Trophoblast cell (in vitro differentiated cells and primary cell): ENCODE measurements at regions not wholly inside any gene's neighbourhood (a gene's known extent, or its start where the extent isn't known, plus 50 kb on each side); places are given as distances from the start of the nearest gene placed in this dataset.

Experiments
- DNase-seq, 2 donors: peaks; one replicate each; pipeline ENCODE4 v3.0.0-alpha.2; 2016
- H2AFZ ChIP-seq: 2 replicates; pipeline ENCODE4 v1.6.1; 2013; ENCODE audit warnings: low read length, moderate library complexity, mild to moderate bottlenecking; ENCODE audit not compliant: insufficient read depth, poor library complexity
- H2AK5ac ChIP-seq: 2 replicates; pipeline ENCODE4 v1.6.1; 2013; ENCODE audit warnings: mild to moderate bottlenecking, low read length
- H2BK120ac ChIP-seq: 2 replicates; pipeline ENCODE4 v1.6.1; 2013; ENCODE audit warnings: low read length, mild to moderate bottlenecking, moderate library complexity; ENCODE audit not compliant: insufficient read depth, poor library complexity
- H2BK12ac ChIP-seq: 2 replicates; pipeline ENCODE4 v1.6.1; 2013; ENCODE audit warnings: mild to moderate bottlenecking, low read length, moderate library complexity
- H2BK5ac ChIP-seq: 2 replicates; pipeline ENCODE4 v1.6.1; 2013; ENCODE audit warnings: low read length, low read depth, moderate library complexity, mild to moderate bottlenecking; ENCODE audit not compliant: poor library complexity
- H3K14ac ChIP-seq: 2 replicates; pipeline ENCODE4 v1.6.1; 2013; ENCODE audit warnings: mild to moderate bottlenecking, low read length
- H3K18ac ChIP-seq: 2 replicates; pipeline ENCODE4 v1.6.1; 2013; ENCODE audit warnings: mild to moderate bottlenecking, low read length
- H3K23ac ChIP-seq: 2 replicates; pipeline ENCODE4 v1.6.1; 2013; ENCODE audit warnings: low read length
- H3K27ac ChIP-seq: 2 replicates; pipeline ENCODE4 v1.5.1; 2013; ENCODE audit warnings: low read depth, mild to moderate bottlenecking, inconsistent platforms, low read length, moderate library complexity
- H3K27me3 ChIP-seq: 2 replicates; pipeline ENCODE4 v1.6.1; 2013; ENCODE audit warnings: inconsistent platforms, mild to moderate bottlenecking, low read length, moderate library complexity; ENCODE audit not compliant: insufficient read depth
- H3K36me3 ChIP-seq, 2 experiments: 1 replicate in 1 of 2; 2 replicates in 1 of 2; pipeline ENCODE4 v1.6.1; 2013; ENCODE audit warnings: low read length in 2 of 2, mild to moderate bottlenecking in 2 of 2, moderate library complexity in 1 of 2; ENCODE audit not compliant: insufficient read depth in 2 of 2, control insufficient read depth in 1 of 2
- H3K4ac ChIP-seq: 2 replicates; pipeline ENCODE4 v1.6.1; 2013; ENCODE audit warnings: low read depth, mild to moderate bottlenecking, low read length, moderate library complexity
- H3K4me1 ChIP-seq, 2 experiments: 1 replicate in 1 of 2; 2 replicates in 1 of 2; pipeline ENCODE4 v1.6.1; 2013; ENCODE audit warnings: low read length in 2 of 2, mild to moderate bottlenecking in 2 of 2, moderate library complexity in 1 of 2; ENCODE audit not compliant: insufficient read depth in 2 of 2, control insufficient read depth in 1 of 2
- H3K4me2 ChIP-seq: 2 replicates; pipeline ENCODE4 v1.6.1; 2013; ENCODE audit warnings: inconsistent platforms, mild to moderate bottlenecking, low read length, moderate library complexity
- H3K4me3 ChIP-seq: 2 replicates; pipeline ENCODE4 v1.5.1; 2013; ENCODE audit warnings: mild to moderate bottlenecking, low read depth, low read length, inconsistent platforms
- H3K79me1 ChIP-seq: one replicate; pipeline ENCODE4 v1.6.1; 2013; ENCODE audit warnings: low read length
- H3K79me2 ChIP-seq: 2 replicates; pipeline ENCODE4 v1.6.1; 2013; ENCODE audit warnings: low read length, mild to moderate bottlenecking; ENCODE audit not compliant: control insufficient read depth, insufficient read depth, poor library complexity
- H3K9ac ChIP-seq: 2 replicates; pipeline ENCODE4 v1.6.1; 2013; ENCODE audit warnings: mild to moderate bottlenecking, low read length
- H3K9me3 ChIP-seq: 2 replicates; pipeline ENCODE4 v1.6.1; 2013; ENCODE audit warnings: low read depth, mild to moderate bottlenecking, control low read depth, inconsistent platforms, low read length; ENCODE audit not compliant: insufficient read depth
- H4K12ac ChIP-seq: 2 replicates; pipeline ENCODE4 v1.6.1; 2013; ENCODE audit warnings: low read depth, mild to moderate bottlenecking, low read length, moderate library complexity
- H4K8ac ChIP-seq: 2 replicates; pipeline ENCODE4 v1.6.1; 2013; ENCODE audit warnings: low read depth, mild to moderate bottlenecking, low read length, moderate library complexity
- H4K91ac ChIP-seq: one replicate; pipeline ENCODE4 v1.6.1; 2013; ENCODE audit warnings: low read depth, mild to moderate bottlenecking, low read length, moderate library complexity
- WGBS: extraction: QIAGEN DNeasy Blood & Tissue Kit; methylation state at CpG from one replicate; pipeline ENCODE4 v1.1.7; 2013; ENCODE audit warnings: missing lambda C conversion rate; ENCODE audit not compliant: insufficient read length, insufficient coverage; ENCODE audit errors: extremely low coverage; 5-methylcytosine and 5-hydroxymethylcytosine counted together

DNA sequence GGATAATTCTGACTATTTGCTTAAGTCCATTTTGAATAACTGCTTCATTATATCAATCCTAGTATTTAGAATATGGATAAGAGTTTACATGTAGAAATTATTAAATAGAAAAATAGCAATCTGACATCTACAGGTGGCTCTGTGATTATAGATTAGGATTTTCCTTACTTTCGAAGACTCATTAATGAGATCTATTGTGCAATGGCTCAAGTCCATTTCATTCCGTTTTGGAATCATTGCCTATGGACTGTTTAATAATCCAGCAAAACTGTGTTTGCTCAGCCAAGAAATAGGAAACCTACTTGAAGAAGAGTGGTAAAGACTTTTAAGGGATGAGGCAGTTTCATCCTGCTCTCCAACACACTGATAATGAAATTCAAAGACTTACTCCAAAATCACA, 67.8 kb upstream of the SSTR1 start:
- H3K9me3 ChIP-seq, result no peaks in the 10 kb centered on the region
- H2AFZ ChIP-seq, result no peak overlapping the region
- no peaks in the 10 kb centered on the region for H3K79me1 ChIP-seq
- no peaks in the 10 kb centered on the region for H3K27me3 ChIP-seq
- H3K79me2 ChIP-seq, result no peaks in the 10 kb centered on the region
- no peak overlapping the region for H3K27ac ChIP-seq
- no peak overlapping the region for H4K12ac ChIP-seq
- H3K4me3 ChIP-seq, result no peak overlapping the region
- no peak overlapping the region for H4K91ac ChIP-seq
- H3K14ac ChIP-seq, result no peak overlapping the region
- H3K4me1 ChIP-seq, result no peaks in the 10 kb centered on the region
- WGBS, result no CpG with 5 or more reads among the region's 2 CpGs
- no peak overlapping the region for H3K4me2 ChIP-seq
- H2BK5ac ChIP-seq, result no peak overlapping the region
- no peak overlapping the region for H4K8ac ChIP-seq
- H3K23ac ChIP-seq, result no peak overlapping the region
- H3K36me3 ChIP-seq, result no peaks in the 10 kb centered on the region
- no peak overlapping the region for H2AK5ac ChIP-seq
- no peak for DNase-seq
- H3K4ac ChIP-seq, result no peak overlapping the region
- H2BK120ac ChIP-seq, result no peak overlapping the region
- no peak overlapping the region for H3K18ac ChIP-seq
- H2BK12ac ChIP-seq, result no peak overlapping the region
- no peak overlapping the region for H3K9ac ChIP-seq

DNA sequence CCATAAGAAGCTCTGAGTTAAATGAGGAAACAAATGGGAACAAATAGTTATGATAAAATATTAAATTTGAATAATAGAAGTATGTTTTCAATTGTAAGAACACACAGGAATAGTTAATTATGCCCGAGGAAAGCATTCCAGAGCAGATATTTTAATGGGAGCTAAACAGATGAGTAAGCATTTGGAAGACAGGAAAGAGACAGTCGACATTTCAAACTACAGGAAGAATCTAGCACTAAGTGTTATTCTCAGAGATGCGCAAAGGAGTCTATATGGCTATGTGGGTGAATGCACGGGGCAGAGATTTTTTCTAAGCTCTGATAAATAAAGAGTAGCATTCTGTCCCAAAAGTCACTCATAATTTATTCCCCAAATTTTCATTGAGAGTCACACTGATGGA, 64.5 kb upstream of the SSTR1 start:
- Histone ChIP-seq H2BK5ac (no peak overlapping the region), H3K23ac (no peak overlapping the region), H3K36me3 (no peaks in the 10 kb centered on the region), H4K8ac (no peak overlapping the region), H3K9me3 (no peaks in the 10 kb centered on the region), H3K4me2 (no peak overlapping the region), H3K79me2 (no peaks in the 10 kb centered on the region), H3K4me3 (no peak overlapping the region), H2AFZ (no peak overlapping the region), H3K27me3 (no peaks in the 10 kb centered on the region), H3K14ac (no peak overlapping the region), H3K9ac (no peak overlapping the region), H4K91ac (no peak overlapping the region), H3K27ac (no peak overlapping the region), H4K12ac (no peak overlapping the region), H3K18ac (no peak overlapping the region), H2BK120ac (no peak overlapping the region), H3K79me1 (no peaks in the 10 kb centered on the region), H2AK5ac (no peak overlapping the region), H2BK12ac (no peak overlapping the region), H3K4ac (no peak overlapping the region), H3K4me1 (no peaks in the 10 kb centered on the region)
- no CpG with 5 or more reads among the region's 4 CpGs for WGBS
- DNase-seq, result no peak

- H3K79me2 ChIP-seq, result no peaks in the 10 kb centered on the region
- H3K4me1 ChIP-seq, result no peaks in the 10 kb centered on the region
These were observed 63.8 kb upstream of the SSTR1 start for GRCh38 chr14:38143659-38144505.

GRCh38 chr14:38145142-38145541, 62.6 kb upstream of the SSTR1 start:
- H3K4me2 ChIP-seq, result no peak overlapping the region
- no peak overlapping the region for H3K4me3 ChIP-seq
- H2AK5ac ChIP-seq, result no peak overlapping the region
- no peaks in the 10 kb centered on the region for H3K4me1 ChIP-seq
- no peaks in the 10 kb centered on the region for H3K27me3 ChIP-seq
- H3K36me3 ChIP-seq, result no peaks in the 10 kb centered on the region
- H3K9me3 ChIP-seq, result no peaks in the 10 kb centered on the region
- H3K79me2 ChIP-seq, result no peaks in the 10 kb centered on the region
- no peak overlapping the region for H2BK12ac ChIP-seq
- H2AFZ ChIP-seq, result no peak overlapping the region
- no peak overlapping the region for H2BK5ac ChIP-seq
- H2BK120ac ChIP-seq, result no peak overlapping the region
- no peak overlapping the region for H3K14ac ChIP-seq
- H4K8ac ChIP-seq, result no peak overlapping the region
- no peaks in the 10 kb centered on the region for H3K79me1 ChIP-seq
- H3K27ac ChIP-seq, result no peak overlapping the region
- H3K23ac ChIP-seq, result no peak overlapping the region
- no peak overlapping the region for H3K4ac ChIP-seq
- no CpG with 5 or more reads among the region's 4 CpGs for WGBS
- no peak for DNase-seq
- H3K9ac ChIP-seq, result no peak overlapping the region
- H4K12ac ChIP-seq, result no peak overlapping the region
- H3K18ac ChIP-seq, result no peak overlapping the region
- no peak overlapping the region for H4K91ac ChIP-seq

More at GRCh38 chr14:38143659-38144505, 63.8 kb upstream of the SSTR1 start:
- no peaks in the 10 kb centered on the region for H3K27me3 ChIP-seq
- DNase-seq, result no peak
- H4K12ac ChIP-seq, result no peak overlapping the region
- no peak overlapping the region for H3K14ac ChIP-seq
- no peak overlapping the region for H3K27ac ChIP-seq
- no peak overlapping the region for H3K18ac ChIP-seq
- no peak overlapping the region for H2AK5ac ChIP-seq
- no peak overlapping the region for H2BK5ac ChIP-seq
- WGBS, result no CpG with 5 or more reads among the region's 6 CpGs
- no peaks in the 10 kb centered on the region for H3K36me3 ChIP-seq
- no peak overlapping the region for H2BK12ac ChIP-seq
- no peaks in the 10 kb centered on the region for H3K79me1 ChIP-seq
- no peak overlapping the region for H4K8ac ChIP-seq
- H3K9ac ChIP-seq, result no peak overlapping the region
- H3K9me3 ChIP-seq, result no peaks in the 10 kb centered on the region
- H3K4me3 ChIP-seq, result no peak overlapping the region
- H2BK120ac ChIP-seq, result no peak overlapping the region
- no peak overlapping the region for H2AFZ ChIP-seq
- H3K23ac ChIP-seq, result no peak overlapping the region
- H3K4ac ChIP-seq, result no peak overlapping the region
- no peak overlapping the region for H3K4me2 ChIP-seq
- H4K91ac ChIP-seq, result no peak overlapping the region
